Neural progenitor cell (in vitro differentiated cells): ENCODE measurements at regions not wholly inside any gene's neighbourhood (a gene's known extent, or its start where the extent isn't known, plus 50 kb on each side); places are given as distances from the start of the nearest gene placed in this dataset.

Source experiments
- DNase-seq: peaks from one replicate; pipeline ENCODE4 v3.0.0-alpha.2; 2016; ENCODE audit warnings: low spot score
- H2AFZ ChIP-seq: fragments of 200-600 bp; sonication (generic); replicated peaks from 2 replicates; pipeline ENCODE4 v1.6.1; 2016; ENCODE audit warnings: antibody characterized with exemption
- H3F3A ChIP-seq: fragments of 200-600 bp; sonication (generic); 2 replicates; pipeline ENCODE4 v1.6.1; 2016; ENCODE audit warnings: antibody characterized with exemption, low read depth
- H3K27ac ChIP-seq: fragments of 200-600 bp; sonication (generic); 2 replicates; pipeline ENCODE4 v1.5.1; 2016; ENCODE audit warnings: mild to moderate bottlenecking
- H3K27me3 ChIP-seq: fragments of 200-600 bp; sonication (generic); 2 replicates; pipeline ENCODE4 v1.6.1; 2016; ENCODE audit warnings: mild to moderate bottlenecking, moderate library complexity
- H3K36me3 ChIP-seq: fragments of 200-600 bp; sonication (generic); 2 replicates; pipeline ENCODE4 v1.5.1; 2016
- H3K4me1 ChIP-seq: fragments of 200-600 bp; sonication (generic); 2 replicates; pipeline ENCODE4 v1.6.1; 2016; ENCODE audit warnings: mixed run types
- H3K4me2 ChIP-seq: fragments of 200-600 bp; sonication (generic); 2 replicates; pipeline ENCODE4 v1.6.1; 2016
- H3K4me3 ChIP-seq: fragments of 200-600 bp; sonication (generic); 2 replicates; pipeline ENCODE4 v1.5.1; 2016
- H3K79me2 ChIP-seq: fragments of 200-600 bp; sonication (generic); 2 replicates; pipeline ENCODE4 v1.6.1; 2016; ENCODE audit warnings: low read depth
- H3K9ac ChIP-seq: fragments of 200-600 bp; sonication (generic); 2 replicates; pipeline ENCODE4 v1.6.1; 2016
- H3K9me3 ChIP-seq: fragments of 200-600 bp; sonication (generic); 2 replicates; pipeline ENCODE4 v1.5.1; 2016; ENCODE audit warnings: low read depth
- H4K20me1 ChIP-seq: fragments of 200-600 bp; sonication (generic); 2 replicates; pipeline ENCODE4 v1.6.1; 2016; ENCODE audit warnings: low read depth
- H3K27ac Mint-ChIP-seq: 3 replicates; pipeline ENCODE4 v1.8.0; 2021; ENCODE audit warnings: mixed read lengths
- H3K27me3 Mint-ChIP-seq: 2 replicates; pipeline ENCODE4 v1.8.0; 2022; ENCODE audit warnings: low read depth, mild to moderate bottlenecking, inconsistent platforms, moderate library complexity, mixed read lengths; ENCODE audit not compliant: insufficient read depth
- H3K36me3 Mint-ChIP-seq: 3 replicates; pipeline ENCODE4 v1.8.0; 2021; ENCODE audit warnings: mixed read lengths
- H3K4me1 Mint-ChIP-seq: 3 replicates; pipeline ENCODE4 v1.8.0; 2021; ENCODE audit warnings: mixed read lengths
- H3K4me3 Mint-ChIP-seq: 3 replicates; pipeline ENCODE4 v1.8.0; 2021; ENCODE audit warnings: mild to moderate bottlenecking, moderate library complexity, mixed read lengths
- H3K9me3 Mint-ChIP-seq: 3 replicates; pipeline ENCODE4 v1.8.0; 2020; ENCODE audit warnings: mixed read lengths
- CTCF ChIP-seq: fragments of 200-600 bp; sonication (generic); IDR thresholded peaks from 2 replicates; pipeline ENCODE4 v1.5.1; 2017; ENCODE audit warnings: antibody characterized with exemption, mild to moderate bottlenecking
- EZH2 ChIP-seq: fragments of 200-600 bp; sonication (generic); IDR thresholded peaks from 2 replicates; pipeline ENCODE4 v1.6.1; 2017; ENCODE audit warnings: antibody characterized with exemption, mild to moderate bottlenecking, moderate library complexity
- EZH2phosphoT487 ChIP-seq: fragments of 200-600 bp; sonication (generic); IDR thresholded peaks from 2 replicates; pipeline ENCODE4 v1.6.1; 2017; ENCODE audit warnings: antibody characterized with exemption

DNA sequence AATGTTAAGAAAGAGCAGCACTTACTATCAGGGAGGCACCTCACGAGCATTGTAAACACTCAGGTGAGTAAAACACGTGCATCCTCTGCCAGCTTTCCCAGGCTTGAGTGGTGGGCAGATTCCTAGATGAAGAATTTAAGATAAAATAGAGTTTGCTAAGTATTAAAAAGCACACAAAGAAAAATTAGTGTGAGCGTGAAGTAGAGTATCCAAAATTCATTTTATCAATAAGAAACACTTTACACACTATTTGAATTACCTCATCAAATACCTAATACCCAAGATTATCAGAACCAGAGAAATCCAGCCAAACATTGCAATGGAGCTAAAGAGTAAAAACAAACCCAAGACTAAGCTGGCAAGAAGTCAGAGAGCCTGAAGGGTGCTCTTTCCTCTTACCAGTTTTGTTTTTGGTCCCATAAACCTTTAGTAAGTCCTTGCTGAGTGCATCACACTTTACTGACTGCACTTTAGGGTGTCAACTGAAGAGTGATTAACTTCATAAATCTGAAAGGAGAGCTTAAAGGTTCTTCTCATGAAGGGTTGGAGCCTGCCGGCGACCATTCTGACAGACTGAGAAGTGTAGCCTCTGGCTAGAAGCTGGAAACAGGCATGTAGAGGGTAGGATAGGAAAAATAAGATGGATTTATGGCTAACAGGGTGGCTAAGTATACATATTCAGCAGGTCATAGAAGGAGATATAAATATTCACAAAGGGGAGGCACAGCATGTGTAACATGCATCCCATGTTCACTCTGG, 151.1 kb downstream of the SLC7A11 start:
- no peaks in the 10 kb centered on the region for H4K20me1 ChIP-seq
- H3K27me3 ChIP-seq, result no peaks in the 10 kb centered on the region
- H3K79me2 ChIP-seq, result no peaks in the 10 kb centered on the region
- H3K27ac ChIP-seq, result no peak overlapping the region
- H3F3A ChIP-seq, result no peaks in the 10 kb centered on the region
- Mint-ChIP-seq H3K36me3 (no peaks in the 10 kb centered on the region), H3K27me3 (no peaks in the 10 kb centered on the region), H3K9me3 (peaks cover 4% of the 10 kb centered on the region), H3K4me1 (peaks cover 18% of the 10 kb centered on the region), H3K4me3 (no peak overlapping the region), H3K27ac (peak overlapping the region; percentile 35)
- H2AFZ ChIP-seq, result peak overlapping the region; percentile 51
- TF ChIP-seq CTCF, result no peak
- TF ChIP-seq EZH2, result no peak
- no peak for TF ChIP-seq EZH2phosphoT487
- no peaks in the 10 kb centered on the region for H3K9me3 ChIP-seq
- no peak for DNase-seq
- no peaks in the 10 kb centered on the region for H3K36me3 ChIP-seq
- H3K9ac ChIP-seq, result no peak overlapping the region
- no peak overlapping the region for H3K4me3 ChIP-seq
- no peak overlapping the region for H3K4me2 ChIP-seq
- H3K4me1 ChIP-seq, result peaks cover 5% of the 10 kb centered on the region

- peak; percentile 62 for DNase-seq
- H3K9ac ChIP-seq, result no peak overlapping the region
- Mint-ChIP-seq H3K27ac (no peak overlapping the region), H3K27me3 (no peaks in the 10 kb centered on the region), H3K9me3 (peaks cover 4% of the 10 kb centered on the region), H3K4me3 (peak overlapping the region; percentile 22), H3K36me3 (no peaks in the 10 kb centered on the region), H3K4me1 (peaks cover 18% of the 10 kb centered on the region)
- peaks cover 5% of the 10 kb centered on the region for H3K4me1 ChIP-seq
- H3K79me2 ChIP-seq, result no peaks in the 10 kb centered on the region
- no peaks in the 10 kb centered on the region for H3K9me3 ChIP-seq
- H3K27me3 ChIP-seq, result no peaks in the 10 kb centered on the region
- no peaks in the 10 kb centered on the region for H3F3A ChIP-seq
- TF ChIP-seq EZH2, result no peak
- peak; percentile 86 for TF ChIP-seq CTCF
- no peak overlapping the region for H3K27ac ChIP-seq
- H3K4me2 ChIP-seq, result no peak overlapping the region
- H2AFZ ChIP-seq, result peak overlapping the region; percentile 51
- H3K36me3 ChIP-seq, result no peaks in the 10 kb centered on the region
- H3K4me3 ChIP-seq, result no peak overlapping the region
- H4K20me1 ChIP-seq, result no peaks in the 10 kb centered on the region
Observed at GRCh38 chr4:138090150-138090917, 151.8 kb downstream of the SLC7A11 start.

DNA sequence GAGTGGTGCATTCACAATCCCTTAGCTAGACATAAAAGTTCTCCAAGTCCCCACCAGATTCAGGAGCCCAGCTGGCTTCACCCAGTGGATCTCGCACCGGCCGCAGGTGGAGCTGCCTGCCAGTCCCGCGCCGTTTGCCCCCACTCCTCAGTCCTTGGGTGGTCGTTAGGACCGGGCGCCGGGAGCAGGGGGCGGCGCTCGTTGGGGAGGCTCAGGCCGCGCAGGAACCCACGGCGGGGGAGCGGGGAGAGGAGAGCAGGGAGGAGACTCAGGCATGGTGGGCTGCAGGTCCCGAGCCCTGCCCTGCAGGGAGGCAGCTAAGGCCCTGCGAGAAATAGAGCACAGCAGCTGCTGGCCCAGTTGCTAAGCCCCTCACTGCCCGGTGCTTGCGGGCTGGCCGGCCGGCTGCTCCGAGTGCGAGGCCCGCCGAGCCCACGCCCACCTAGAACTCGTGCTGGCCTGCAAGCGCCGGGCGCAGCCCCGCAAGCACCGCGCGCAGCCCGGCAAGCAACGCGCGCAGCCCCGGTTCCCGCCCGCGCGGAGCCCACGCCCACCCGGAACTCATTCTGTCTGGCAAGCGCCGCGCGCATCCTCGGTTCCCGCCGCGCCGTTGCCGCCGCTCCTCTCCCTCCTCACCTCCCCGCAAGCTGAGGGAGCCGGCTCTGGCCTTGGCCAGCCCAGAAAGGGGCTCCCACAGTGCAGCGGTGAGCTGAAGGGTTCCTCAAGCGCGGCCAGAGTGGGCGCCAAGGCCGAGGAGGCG, 153.5 kb downstream of the SLC7A11 start:
- Histone ChIP-seq H3K9ac (no peak overlapping the region), H4K20me1 (no peaks in the 10 kb centered on the region), H3K4me3 (no peak overlapping the region), H3K27me3 (no peaks in the 10 kb centered on the region), H3K79me2 (no peaks in the 10 kb centered on the region), H3F3A (no peaks in the 10 kb centered on the region), H3K4me2 (no peak overlapping the region), H3K9me3 (no peaks in the 10 kb centered on the region), H2AFZ (no peak overlapping the region), H3K36me3 (no peaks in the 10 kb centered on the region), H3K27ac (no peak overlapping the region), H3K4me1 (peaks cover 5% of the 10 kb centered on the region)
- Mint-ChIP-seq H3K4me3 (no peak overlapping the region), H3K27ac (no peak overlapping the region), H3K27me3 (no peaks in the 10 kb centered on the region), H3K36me3 (no peaks in the 10 kb centered on the region), H3K4me1 (peaks cover 18% of the 10 kb centered on the region), H3K9me3 (peaks cover 4% of the 10 kb centered on the region)
- DNase-seq, result no peak
- TF ChIP-seq CTCF (no peak), EZH2 (no peak), EZH2phosphoT487 (no peak)
